HUES64 (cell line): ENCODE measurements at regions not wholly inside any gene's neighbourhood (a gene's known extent, or its start where the extent isn't known, plus 50 kb on each side); places are given as distances from the start of the nearest gene placed in this dataset.

ENCODE experiments used
- H3K27ac ChIP-seq: 2 replicates; pipeline ENCODE4 v1.7.0; 2013; ENCODE audit warnings: low read depth, low read length, inconsistent platforms
- H3K27me3 ChIP-seq: 2 replicates; pipeline ENCODE4 v1.6.1; 2013; ENCODE audit warnings: mild to moderate bottlenecking, low read length; ENCODE audit not compliant: insufficient read depth
- H3K36me3 ChIP-seq: 2 replicates; pipeline ENCODE4 v1.6.1; 2013; ENCODE audit warnings: mild to moderate bottlenecking, low read length; ENCODE audit not compliant: insufficient read depth
- H3K4me1 ChIP-seq: 2 replicates; pipeline ENCODE4 v1.6.1; 2013; ENCODE audit warnings: mild to moderate bottlenecking, low read length, moderate library complexity; ENCODE audit not compliant: insufficient read depth
- H3K4me3 ChIP-seq: 2 replicates; pipeline ENCODE4 v1.5.1; 2013; ENCODE audit warnings: mild to moderate bottlenecking, low read length, moderate library complexity
- H3K9ac ChIP-seq: 2 replicates; pipeline ENCODE4 v1.6.1; 2013; ENCODE audit warnings: mild to moderate bottlenecking, low read depth, low read length
- H3K9me3 ChIP-seq: 2 replicates; pipeline ENCODE4 v1.6.1; 2013; ENCODE audit warnings: low read depth, low read length; ENCODE audit not compliant: insufficient read depth
- WGBS: fragments of 150-250, 120-280 bp; methylation state at CpG from one replicate; pipeline ENCODE4 v1.1.7; 2013; ENCODE audit warnings: missing lambda C conversion rate; 5-methylcytosine and 5-hydroxymethylcytosine counted together

- no peaks in the 10 kb centered on the region for H3K27me3 ChIP-seq
- no peak overlapping the region for H3K9ac ChIP-seq
- H3K36me3 ChIP-seq, result no peaks in the 10 kb centered on the region
- no peak overlapping the region for H3K27ac ChIP-seq
- H3K4me1 ChIP-seq, result no peaks in the 10 kb centered on the region
- WGBS, result 93% methylated on average over 4 of the region's 4 CpGs
- no peaks in the 10 kb centered on the region for H3K9me3 ChIP-seq
- H3K4me3 ChIP-seq, result no peak overlapping the region
Observed at GRCh38 chr6:51250317-51250716, 431.6 kb downstream of the TFAP2B start.

GRCh38 chr6:51257938-51258337 lies 439.3 kb downstream of the TFAP2B start:
- no peaks in the 10 kb centered on the region for H3K9me3 ChIP-seq
- H3K27me3 ChIP-seq, result no peaks in the 10 kb centered on the region
- no peak overlapping the region for H3K4me3 ChIP-seq
- WGBS, result 100% methylated on average over 2 of the region's 2 CpGs
- H3K36me3 ChIP-seq, result no peaks in the 10 kb centered on the region
- no peaks in the 10 kb centered on the region for H3K4me1 ChIP-seq
- no peak overlapping the region for H3K9ac ChIP-seq
- H3K27ac ChIP-seq, result no peak overlapping the region

GRCh38 chr6:51260003-51260402 lies 441.3 kb downstream of the TFAP2B start:
- 84% methylated on average over 3 of the region's 3 CpGs for WGBS
- no peaks in the 10 kb centered on the region for H3K4me1 ChIP-seq
- no peaks in the 10 kb centered on the region for H3K36me3 ChIP-seq
- no peaks in the 10 kb centered on the region for H3K9me3 ChIP-seq
- no peak overlapping the region for H3K4me3 ChIP-seq
- no peaks in the 10 kb centered on the region for H3K27me3 ChIP-seq
- H3K9ac ChIP-seq, result no peak overlapping the region
- H3K27ac ChIP-seq, result no peak overlapping the region

GRCh38 chr6:51261691-51262090 lies 443.0 kb downstream of the TFAP2B start:
- Histone ChIP-seq H3K4me3 (no peak overlapping the region), H3K9ac (no peak overlapping the region)
- 94% methylated on average over 3 of the region's 5 CpGs for WGBS

GRCh38 chr6:51265426-51265825 lies 446.8 kb downstream of the TFAP2B start:
- H3K4me1 ChIP-seq, result peaks cover 3% of the 10 kb centered on the region
- no peaks in the 10 kb centered on the region for H3K36me3 ChIP-seq
- no peak overlapping the region for H3K4me3 ChIP-seq
- no peaks in the 10 kb centered on the region for H3K9me3 ChIP-seq
- H3K27me3 ChIP-seq, result no peaks in the 10 kb centered on the region
- 93% methylated on average over 4 of the region's 4 CpGs for WGBS
- no peak overlapping the region for H3K9ac ChIP-seq
- no peak overlapping the region for H3K27ac ChIP-seq

More at GRCh38 chr6:51261691-51262090, 443.0 kb downstream of the TFAP2B start:
- H3K36me3 ChIP-seq, result no peaks in the 10 kb centered on the region
- H3K27me3 ChIP-seq, result no peaks in the 10 kb centered on the region
- no peak overlapping the region for H3K27ac ChIP-seq
- H3K4me1 ChIP-seq, result peaks cover under 1% of the 10 kb centered on the region; the same call in 1 of the 2 replicates
- no peaks in the 10 kb centered on the region for H3K9me3 ChIP-seq

GRCh38 chr6:51266604-51267003 lies 447.9 kb downstream of the TFAP2B start:
- no peak overlapping the region for H3K4me3 ChIP-seq
- H3K27ac ChIP-seq, result no peak overlapping the region
- H3K27me3 ChIP-seq, result no peaks in the 10 kb centered on the region
- no peaks in the 10 kb centered on the region for H3K9me3 ChIP-seq
- WGBS, result 94% methylated on average over 1 of the region's 1 CpG
- H3K4me1 ChIP-seq, result peaks cover 3% of the 10 kb centered on the region
- H3K36me3 ChIP-seq, result no peaks in the 10 kb centered on the region
- no peak overlapping the region for H3K9ac ChIP-seq

GRCh38 chr6:51268666-51269065 lies 450.0 kb downstream of the TFAP2B start:
- Histone ChIP-seq H3K9ac (no peak overlapping the region), H3K27ac (no peak overlapping the region), H3K4me1 (peaks cover 7% of the 10 kb centered on the region), H3K9me3 (no peaks in the 10 kb centered on the region), H3K4me3 (no peak overlapping the region), H3K36me3 (no peaks in the 10 kb centered on the region), H3K27me3 (no peaks in the 10 kb centered on the region)
- WGBS, result 86% methylated on average over 4 of the region's 4 CpGs

GRCh38 chr6:51269876-51270275 lies 451.2 kb downstream of the TFAP2B start:
- H3K4me3 ChIP-seq, result no peak overlapping the region
- H3K4me1 ChIP-seq, result peaks cover 7% of the 10 kb centered on the region
- no peak overlapping the region for H3K27ac ChIP-seq
- H3K27me3 ChIP-seq, result no peaks in the 10 kb centered on the region
- H3K9me3 ChIP-seq, result no peaks in the 10 kb centered on the region
- H3K36me3 ChIP-seq, result no peaks in the 10 kb centered on the region
- H3K9ac ChIP-seq, result no peak overlapping the region

GRCh38 chr6:51271615-51272014 lies 452.9 kb downstream of the TFAP2B start:
- Histone ChIP-seq H3K36me3 (no peaks in the 10 kb centered on the region), H3K27me3 (no peaks in the 10 kb centered on the region), H3K9ac (no peak overlapping the region), H3K9me3 (no peaks in the 10 kb centered on the region), H3K4me3 (no peak overlapping the region), H3K27ac (no peak overlapping the region), H3K4me1 (peaks cover 7% of the 10 kb centered on the region)
- 88% methylated on average over 1 of the region's 1 CpG for WGBS

GRCh38 chr6:51273228-51273961 lies 454.7 kb downstream of the TFAP2B start:
- no peaks in the 10 kb centered on the region for H3K36me3 ChIP-seq
- 60% methylated on average over 4 of the region's 5 CpGs for WGBS
- peaks cover 4% of the 10 kb centered on the region; the same call in 1 of the 2 replicates for H3K4me1 ChIP-seq
- H3K9me3 ChIP-seq, result no peaks in the 10 kb centered on the region
- H3K27ac ChIP-seq, result no peak overlapping the region
- no peak overlapping the region for H3K4me3 ChIP-seq
- H3K27me3 ChIP-seq, result no peaks in the 10 kb centered on the region
- no peak overlapping the region for H3K9ac ChIP-seq

- H3K27me3 ChIP-seq, result no peaks in the 10 kb centered on the region
- no peak overlapping the region for H3K4me3 ChIP-seq
- no peaks in the 10 kb centered on the region for H3K36me3 ChIP-seq
- no peak overlapping the region for H3K9ac ChIP-seq
- peaks cover 4% of the 10 kb centered on the region; the same call in 1 of the 2 replicates for H3K4me1 ChIP-seq
- H3K9me3 ChIP-seq, result no peaks in the 10 kb centered on the region
- WGBS, result 94% methylated on average over 1 of the region's 1 CpG
- no peak overlapping the region for H3K27ac ChIP-seq
Observed at GRCh38 chr6:51277474-51277873, 458.8 kb downstream of the TFAP2B start.

- no peaks in the 10 kb centered on the region for H3K27me3 ChIP-seq
- no peak overlapping the region for H3K9ac ChIP-seq
- peaks cover 7% of the 10 kb centered on the region for H3K4me1 ChIP-seq
- no CpG with 5 or more reads among the region's 2 CpGs for WGBS
- no peak overlapping the region for H3K4me3 ChIP-seq
- no peaks in the 10 kb centered on the region for H3K9me3 ChIP-seq
- H3K36me3 ChIP-seq, result no peaks in the 10 kb centered on the region
- H3K27ac ChIP-seq, result no peak overlapping the region
Observed at GRCh38 chr6:51282026-51282425, 463.4 kb downstream of the TFAP2B start.
